Neural crest cell (in vitro differentiated cells): ENCODE measurements at regions not wholly inside any gene's neighbourhood (a gene's known extent, or its start where the extent isn't known, plus 50 kb on each side); places are given as distances from the start of the nearest gene placed in this dataset.

ENCODE experiments used
- DNase-seq: peaks from one replicate; pipeline ENCODE4 v3.0.0; 2021; ENCODE audit warnings: low read depth, mixed read lengths, low spot score
- H3K27ac Mint-ChIP-seq: one replicate; pipeline ENCODE4 v1.8.0; 2021; ENCODE audit warnings: mild to moderate bottlenecking, mixed read lengths; ENCODE audit not compliant: unreplicated experiment
- H3K27me3 Mint-ChIP-seq: 2 replicates; pipeline ENCODE4 v1.8.0; 2021; ENCODE audit warnings: low read depth, mild to moderate bottlenecking, mixed read lengths
- H3K36me3 Mint-ChIP-seq: 2 replicates; pipeline ENCODE4 v1.8.0; 2021; ENCODE audit warnings: low read depth, mild to moderate bottlenecking, mixed read lengths
- H3K4me1 Mint-ChIP-seq: 2 replicates; pipeline ENCODE4 v1.8.0; 2021; ENCODE audit warnings: mixed read lengths
- H3K4me3 Mint-ChIP-seq: one replicate; pipeline ENCODE4 v1.8.0; 2021; ENCODE audit warnings: mild to moderate bottlenecking, mixed read lengths
- H3K9me3 Mint-ChIP-seq: 2 replicates; pipeline ENCODE4 v1.8.0; 2021; ENCODE audit warnings: mixed read lengths
- CTCF ChIP-seq: fragments of 200-600 bp; sonication (generic); conservative IDR thresholded peaks from 2 replicates; pipeline ENCODE4 v1.5.0; 2021; ENCODE audit warnings: antibody characterized with exemption, mild to moderate bottlenecking

GRCh38 chr10:63711361-63711760 is 190.2 kb downstream of the REEP3 start:
- no peak for DNase-seq
- TF ChIP-seq CTCF = no peak
- no peaks in the 10 kb centered on the region for H3K27me3 Mint-ChIP-seq
- H3K9me3 Mint-ChIP-seq = no peaks in the 10 kb centered on the region
- peaks cover 52% of the 10 kb centered on the region for H3K4me1 Mint-ChIP-seq
- H3K27ac Mint-ChIP-seq = no peak overlapping the region
- no peaks in the 10 kb centered on the region for H3K36me3 Mint-ChIP-seq
- no peak overlapping the region for H3K4me3 Mint-ChIP-seq

GRCh38 chr10:63711867-63712716 is 190.9 kb downstream of the REEP3 start:
- H3K27ac Mint-ChIP-seq = peak overlapping the region; percentile 98
- DNase-seq = no peak
- H3K4me1 Mint-ChIP-seq = peaks cover 59% of the 10 kb centered on the region
- TF ChIP-seq CTCF = no peak
- H3K36me3 Mint-ChIP-seq = no peaks in the 10 kb centered on the region
- no peaks in the 10 kb centered on the region for H3K9me3 Mint-ChIP-seq
- no peak overlapping the region for H3K4me3 Mint-ChIP-seq
- no peaks in the 10 kb centered on the region for H3K27me3 Mint-ChIP-seq

DNA sequence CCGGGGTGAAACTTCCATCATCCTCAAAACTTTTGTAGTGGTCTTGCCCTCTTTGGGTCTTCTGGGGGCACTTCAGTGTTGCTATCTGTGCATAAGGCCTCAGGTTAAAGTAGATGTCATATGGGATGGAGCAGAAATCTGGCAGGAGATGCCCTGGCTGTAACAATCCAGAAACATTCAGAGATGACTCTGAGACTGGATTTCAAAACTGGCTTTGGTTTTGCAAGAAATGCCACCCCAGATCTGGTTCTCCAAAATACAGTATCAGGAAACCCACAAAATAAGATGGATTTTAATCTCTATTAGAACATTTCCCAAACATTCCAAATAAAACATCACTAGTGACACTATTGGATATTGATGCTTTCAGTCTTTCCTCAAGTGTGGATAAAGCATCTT is 191.5 kb downstream of the REEP3 start:
- Mint-ChIP-seq H3K4me3 (peak overlapping the region; percentile 86), H3K27me3 (no peaks in the 10 kb centered on the region), H3K4me1 (peaks cover 62% of the 10 kb centered on the region), H3K27ac (peak overlapping the region; percentile 98), H3K9me3 (no peaks in the 10 kb centered on the region), H3K36me3 (no peaks in the 10 kb centered on the region)
- TF ChIP-seq CTCF = no peak
- DNase-seq = no peak

DNA sequence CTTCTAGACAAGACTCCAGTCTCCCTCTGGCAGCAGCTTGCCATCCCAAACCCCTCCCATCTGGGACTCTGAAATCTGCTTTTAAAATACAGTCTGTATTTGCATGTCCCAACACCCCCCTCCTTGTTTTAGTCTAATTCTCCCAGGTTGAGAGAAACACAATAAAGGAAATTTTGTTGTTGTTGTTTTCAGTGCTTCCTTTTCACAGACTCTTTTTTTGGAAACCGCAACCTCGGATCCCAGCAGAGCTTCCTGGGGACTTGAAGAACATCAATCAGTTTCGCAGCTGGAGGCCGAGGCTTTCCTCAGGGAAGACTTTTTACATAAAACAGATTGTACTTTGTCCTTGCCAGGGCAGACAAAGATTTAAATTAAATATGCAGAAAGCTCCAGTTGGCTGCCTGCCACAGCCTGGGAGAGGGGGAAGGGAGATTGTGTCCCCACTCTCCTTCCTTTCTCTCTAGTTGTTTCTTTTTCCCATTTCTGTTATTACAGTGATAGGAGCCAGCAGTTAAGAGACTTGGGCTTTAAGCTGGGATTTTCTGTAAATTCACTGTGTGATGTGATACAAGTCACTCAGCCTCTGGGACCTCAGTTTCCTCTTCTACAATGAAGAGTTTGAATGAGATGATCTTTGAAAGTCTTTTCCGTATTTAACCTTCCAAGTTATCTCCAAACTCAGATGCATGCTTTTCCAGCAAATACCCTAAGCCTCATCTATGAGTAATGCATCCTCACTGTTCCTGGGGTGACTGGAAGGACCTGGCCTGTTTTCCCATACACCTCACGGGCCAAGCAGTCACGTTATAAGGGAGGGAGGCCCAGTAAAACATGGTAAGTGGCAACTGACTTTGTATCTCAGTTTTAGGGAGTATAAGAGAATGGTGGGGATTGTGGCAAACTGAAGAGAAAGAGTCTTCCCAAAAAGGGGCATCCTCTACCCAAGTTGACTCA is 192.3 kb downstream of the REEP3 start:
- H3K27ac Mint-ChIP-seq = peak overlapping the region; percentile 98
- DNase-seq = peak; percentile 23

More for the DNA sequence above, 192.3 kb downstream of the REEP3 start:
- H3K4me1 Mint-ChIP-seq = peaks cover 67% of the 10 kb centered on the region
- peak overlapping the region; percentile 86 for H3K4me3 Mint-ChIP-seq
- TF ChIP-seq CTCF = no peak
- H3K9me3 Mint-ChIP-seq = no peaks in the 10 kb centered on the region
- H3K27me3 Mint-ChIP-seq = no peaks in the 10 kb centered on the region
- H3K36me3 Mint-ChIP-seq = no peaks in the 10 kb centered on the region
